B cell (primary cell): ENCODE measurements at regions not wholly inside any gene's neighbourhood (a gene's known extent, or its start where the extent isn't known, plus 50 kb on each side); places are given as distances from the start of the nearest gene placed in this dataset.

ENCODE experiments used
- ATAC-seq: fragments of 200-7000 bp; cut with Tn5 transposase; one replicate; pipeline ENCODE4 v1.10.0; 2021; ENCODE audit warnings: low read depth, mild to moderate bottlenecking, moderate number of reproducible peaks, moderate library complexity
- CTCF ChIA-PET: fragments of 350-600 bp; sonication (Branson Sonifier 250); formaldehyde crosslinking; loops from one replicate; lab custom pipeline; 2021; ENCODE audit warnings: antibody characterized with exemption, inconsistent platforms; lab: Charles Lee
- POLR2A ChIA-PET: fragments of 350-600 bp; sonication (Branson Sonifier 250); formaldehyde crosslinking; loops from one replicate; lab custom pipeline; 2021; ENCODE audit warnings: antibody characterized with exemption; lab: Charles Lee
- DNase-seq: peaks from one replicate; pipeline ENCODE4 v3.0.0; 2013
- H2AFZ ChIP-seq: 2 replicates; pipeline ENCODE4 v1.6.1; 2012; ENCODE audit warnings: mild to moderate bottlenecking, low read depth, low read length; ENCODE audit not compliant: insufficient read depth, poor library complexity, severe bottlenecking
- H3K27ac ChIP-seq, 2 donors: 1 replicate in 1 of 2; 2 replicates in 1 of 2; pipeline ENCODE4 v1.5.1; 2012 to 2013; ENCODE audit warnings: low read length in 2 of 2, mild to moderate bottlenecking in 2 of 2, moderate library complexity in 1 of 2
- H3K27me3 ChIP-seq, 4 experiments: fragments of 200-600 bp in 1 of 4; sonication (generic) in 1 of 4; replicated peaks in 1 of 4; 1 replicate in 2 of 4; 2 replicates in 2 of 4; pipeline versions ENCODE4 v1.6.1 to v1.7.0; 2013 to 2016; ENCODE audit warnings: low read length in 3 of 4, mild to moderate bottlenecking in 2 of 4, mixed read lengths in 1 of 4, moderate library complexity in 1 of 4; ENCODE audit not compliant: insufficient read depth in 4 of 4, control insufficient read depth in 3 of 4; ENCODE audit errors: control extremely low read depth in 1 of 4
- H3K36me3 ChIP-seq, 2 experiments: replicated peaks in 1 of 2; 1 replicate in 1 of 2; 2 replicates in 1 of 2; pipeline versions ENCODE4 v1.6.1 to v1.7.1; 2013; ENCODE audit warnings: low read length in 1 of 2; ENCODE audit not compliant: insufficient read depth in 2 of 2, control insufficient read depth in 1 of 2; ENCODE audit errors: control extremely low read depth in 1 of 2, extremely low read depth in 1 of 2
- H3K4me1 ChIP-seq, 2 donors: fragments of 200-600 bp in 1 of 2; sonication (generic) in 1 of 2; 1 replicate in 1 of 2; 2 replicates in 1 of 2; pipeline versions ENCODE4 v1.5.1 to v1.6.1; 2013 to 2017; ENCODE audit warnings: low read length in 2 of 2; ENCODE audit not compliant: control insufficient read depth in 2 of 2, insufficient read depth in 2 of 2
- H3K4me2 ChIP-seq: replicated peaks from 2 replicates; pipeline ENCODE3; 2012; ENCODE audit warnings: mild to moderate bottlenecking, low read depth, low read length; ENCODE audit not compliant: poor library complexity, severe bottlenecking
- H3K4me3 ChIP-seq, 5 experiments: fragments of 200-600 bp in 1 of 5; sonication (generic) in 1 of 5; 1 replicate in 3 of 5; 2 replicates in 2 of 5; pipeline versions ENCODE4 v1.5.1 to v1.7.0; 2011 to 2016; ENCODE audit warnings: low read length in 4 of 5, mild to moderate bottlenecking in 4 of 5, low read depth in 2 of 5, control low read depth in 1 of 5, moderate library complexity in 1 of 5; ENCODE audit not compliant: insufficient read depth in 1 of 5; ENCODE audit errors: control extremely low read depth in 1 of 5, extremely low read depth in 1 of 5
- H3K79me2 ChIP-seq: fragments of 200-600 bp; sonication (generic); one replicate; pipeline ENCODE4 v1.6.0; 2016; ENCODE audit warnings: low read length; ENCODE audit not compliant: control insufficient read depth, insufficient read depth
- H3K9ac ChIP-seq: fragments of 200-600 bp; sonication (generic); 2 replicates; pipeline ENCODE4 v1.6.1; 2017; ENCODE audit warnings: mild to moderate bottlenecking, low read length, moderate library complexity
- H3K9me3 ChIP-seq, 3 donors: one replicate each; pipeline versions ENCODE4 v1.6.1 to v1.7.1; 2013; ENCODE audit warnings: low read length in 2 of 3; ENCODE audit not compliant: control insufficient read depth in 2 of 3, insufficient read depth in 1 of 3; ENCODE audit errors: control extremely low read depth in 1 of 3
- H4K20me1 ChIP-seq: 2 replicates; pipeline ENCODE4 v1.6.0; 2012; ENCODE audit warnings: mild to moderate bottlenecking, low read length; ENCODE audit not compliant: insufficient read depth, control insufficient read depth, poor library complexity, severe bottlenecking
- H3K27ac Mint-ChIP-seq: one replicate; pipeline ENCODE4 v1.8.0; 2021; ENCODE audit warnings: mixed read lengths
- H3K27me3 Mint-ChIP-seq: one replicate; pipeline ENCODE4 v1.8.0; 2021; ENCODE audit warnings: mixed read lengths
- H3K4me1 Mint-ChIP-seq: one replicate; pipeline ENCODE4 v1.8.0; 2021; ENCODE audit warnings: mixed read lengths
- H3K4me3 Mint-ChIP-seq: one replicate; pipeline ENCODE4 v1.8.0; 2021; ENCODE audit warnings: mixed read lengths
- H3K9me3 Mint-ChIP-seq: one replicate; pipeline ENCODE4 v1.8.0; 2022; ENCODE audit warnings: mixed read lengths; ENCODE audit not compliant: insufficient read depth
- EZH2 ChIP-seq: IDR thresholded peaks from 2 replicates; pipeline ENCODE4 v1.6.1; 2012; ENCODE audit warnings: borderline replicate concordance, low read depth, mild to moderate bottlenecking, moderate library complexity, low read length; ENCODE audit not compliant: insufficient read depth, poor library complexity, severe bottlenecking
- intact Hi-C: fragments of 100-400 bp; cut with micrococcal nuclease; formaldehyde crosslinking; loops from one replicate; pipeline ENCODE4 v1.10.0; 2022
- TF ChIP-seq, protein P1 (sequence below): fragments of 200-600 bp; IDR thresholded peaks from one replicate; pipeline ENCODE4 v1.8.0; 2022; ENCODE audit warnings: antibody characterized with exemption, mild to moderate bottlenecking

DNA sequence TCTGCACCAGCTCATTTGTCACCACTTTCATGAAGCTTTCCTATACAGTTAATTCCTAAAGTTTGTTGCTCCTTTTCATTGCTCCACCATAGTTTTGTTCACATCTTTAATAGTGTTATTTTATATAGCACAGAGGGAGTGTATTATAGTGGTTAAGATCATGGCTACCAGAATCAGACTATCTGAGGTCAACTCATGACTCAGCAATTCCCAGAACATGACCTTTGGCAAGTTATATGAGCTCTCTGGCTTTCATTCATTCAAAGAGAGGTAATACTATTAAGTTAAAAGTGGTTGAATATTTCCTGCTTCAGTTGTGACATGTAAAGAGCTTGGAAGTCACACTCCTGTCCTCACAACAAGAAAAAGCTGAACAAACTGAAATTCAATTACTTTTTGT lies 1073.5 kb downstream of the NAALADL2 start:
- H3K4me1 Mint-ChIP-seq = no peaks in the 10 kb centered on the region
- no peaks in the 10 kb centered on the region for H3K27me3 Mint-ChIP-seq
- Histone ChIP-seq H3K36me3 (no peaks in the 10 kb centered on the region), H3K4me2 (no peak overlapping the region), H3K4me3 (no peak overlapping the region), H3K79me2 (no peaks in the 10 kb centered on the region), H4K20me1 (no peaks in the 10 kb centered on the region), H3K27ac (no peak overlapping the region), H3K27me3 (no peaks in the 10 kb centered on the region), H3K4me1 (no peaks in the 10 kb centered on the region), H3K9me3 (peaks cover 0 to 14% (median 2%) of the 10 kb centered on the region in 3 donors), H2AFZ (no peak overlapping the region), H3K9ac (no peak overlapping the region)
- ChIA-PET CTCF (no interaction called here), POLR2A (no interaction called here)
- DNase-seq (no peak), ATAC-seq (no peak)
- intact Hi-C loops = no loop called here
- H3K4me3 Mint-ChIP-seq = no peak overlapping the region
- H3K9me3 Mint-ChIP-seq = peaks cover 2% of the 10 kb centered on the region
- no peak overlapping the region for H3K27ac Mint-ChIP-seq
- TF ChIP-seq, protein P1, sequence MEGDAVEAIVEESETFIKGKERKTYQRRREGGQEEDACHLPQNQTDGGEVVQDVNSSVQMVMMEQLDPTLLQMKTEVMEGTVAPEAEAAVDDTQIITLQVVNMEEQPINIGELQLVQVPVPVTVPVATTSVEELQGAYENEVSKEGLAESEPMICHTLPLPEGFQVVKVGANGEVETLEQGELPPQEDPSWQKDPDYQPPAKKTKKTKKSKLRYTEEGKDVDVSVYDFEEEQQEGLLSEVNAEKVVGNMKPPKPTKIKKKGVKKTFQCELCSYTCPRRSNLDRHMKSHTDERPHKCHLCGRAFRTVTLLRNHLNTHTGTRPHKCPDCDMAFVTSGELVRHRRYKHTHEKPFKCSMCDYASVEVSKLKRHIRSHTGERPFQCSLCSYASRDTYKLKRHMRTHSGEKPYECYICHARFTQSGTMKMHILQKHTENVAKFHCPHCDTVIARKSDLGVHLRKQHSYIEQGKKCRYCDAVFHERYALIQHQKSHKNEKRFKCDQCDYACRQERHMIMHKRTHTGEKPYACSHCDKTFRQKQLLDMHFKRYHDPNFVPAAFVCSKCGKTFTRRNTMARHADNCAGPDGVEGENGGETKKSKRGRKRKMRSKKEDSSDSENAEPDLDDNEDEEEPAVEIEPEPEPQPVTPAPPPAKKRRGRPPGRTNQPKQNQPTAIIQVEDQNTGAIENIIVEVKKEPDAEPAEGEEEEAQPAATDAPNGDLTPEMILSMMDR = no peak
- TF ChIP-seq EZH2 = no peak

DNA sequence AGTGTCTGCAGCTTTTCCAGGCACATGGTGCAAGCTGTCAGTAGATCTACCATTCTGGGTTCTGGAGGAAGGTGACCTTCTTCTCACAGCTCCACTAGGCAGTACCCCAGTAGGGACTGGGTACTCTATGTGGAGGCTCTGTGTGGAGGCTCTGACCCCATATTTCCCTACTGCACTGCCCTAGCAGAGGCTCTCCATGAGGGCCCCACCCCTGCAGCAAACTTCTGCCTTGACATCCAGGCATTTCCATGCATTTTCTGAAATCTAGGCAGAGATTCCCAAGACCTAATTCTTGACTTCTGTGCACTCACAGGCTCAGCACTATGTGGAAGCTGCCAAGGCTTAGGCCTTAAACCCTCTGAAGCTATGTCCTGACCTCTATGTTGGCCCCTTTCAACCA lies 1060.0 kb downstream of the NAALADL2 start:
- no peak for DNase-seq
- intact Hi-C loops = no loop called here
- no peak overlapping the region for H3K27ac ChIP-seq

More for the DNA sequence above, 1060.0 kb downstream of the NAALADL2 start:
- H3K4me1 Mint-ChIP-seq = no peaks in the 10 kb centered on the region
- Histone ChIP-seq H3K79me2 (no peaks in the 10 kb centered on the region), H3K4me3 (no peak overlapping the region), H2AFZ (no peak overlapping the region), H4K20me1 (no peaks in the 10 kb centered on the region), H3K4me1 (no peaks in the 10 kb centered on the region), H3K27me3 (no peaks in the 10 kb centered on the region), H3K9ac (no peak overlapping the region), H3K4me2 (no peak overlapping the region), H3K9me3 (peaks cover 1 to 16% (median 12%) of the 10 kb centered on the region in 3 donors), H3K36me3 (no peaks in the 10 kb centered on the region)
- no peak overlapping the region for H3K4me3 Mint-ChIP-seq
- no peak for ATAC-seq
- CTCF ChIA-PET = no interaction called here
- no peaks in the 10 kb centered on the region for H3K27me3 Mint-ChIP-seq
- no peak overlapping the region for H3K27ac Mint-ChIP-seq
- TF ChIP-seq, protein P1 = no peak
- TF ChIP-seq EZH2 = no peak
- POLR2A ChIA-PET = no interaction called here
- H3K9me3 Mint-ChIP-seq = peaks cover 4% of the 10 kb centered on the region
